GM12874 (cell line): ENCODE measurements at regions not wholly inside any gene's neighbourhood (a gene's known extent, or its start where the extent isn't known, plus 50 kb on each side); places are given as distances from the start of the nearest gene placed in this dataset.

Source experiments
- CTCF ChIP-seq: IDR thresholded peaks from 2 replicates; pipeline ENCODE4 v1.5.1; 2011; ENCODE audit warnings: low read depth, mild to moderate bottlenecking, control low read depth, low read length, moderate library complexity; ENCODE audit not compliant: insufficient read depth

DNA sequence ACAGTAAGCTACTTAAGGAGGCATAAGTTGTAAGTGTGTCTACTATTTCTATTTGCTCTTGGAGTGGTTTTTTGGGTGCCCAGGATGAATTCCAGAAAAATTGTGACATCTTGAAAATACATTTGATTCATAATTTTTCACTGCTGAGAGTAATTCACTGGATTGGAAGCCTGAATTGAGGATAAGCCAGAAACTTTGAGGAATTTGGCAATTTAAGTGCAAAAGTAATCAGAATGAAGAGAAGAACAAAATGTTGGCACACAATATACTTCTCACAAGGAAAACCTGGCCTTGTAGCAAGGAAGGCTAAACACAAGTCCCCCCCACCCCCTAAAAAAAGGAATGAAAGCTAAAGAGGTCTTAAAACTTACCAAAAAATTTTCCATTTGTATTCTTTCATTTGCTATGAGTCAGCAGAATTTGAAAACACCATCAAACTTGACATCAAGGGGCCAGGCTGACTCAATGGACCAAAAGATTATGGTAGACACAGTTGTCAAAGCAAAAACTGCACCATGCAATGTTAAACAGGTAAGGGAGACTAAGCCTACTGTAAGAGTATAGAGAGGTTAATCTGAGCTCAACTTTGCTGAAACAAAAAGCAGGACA lies 840.0 kb downstream of the FRK start:
- TF ChIP-seq CTCF, result no peak

DNA sequence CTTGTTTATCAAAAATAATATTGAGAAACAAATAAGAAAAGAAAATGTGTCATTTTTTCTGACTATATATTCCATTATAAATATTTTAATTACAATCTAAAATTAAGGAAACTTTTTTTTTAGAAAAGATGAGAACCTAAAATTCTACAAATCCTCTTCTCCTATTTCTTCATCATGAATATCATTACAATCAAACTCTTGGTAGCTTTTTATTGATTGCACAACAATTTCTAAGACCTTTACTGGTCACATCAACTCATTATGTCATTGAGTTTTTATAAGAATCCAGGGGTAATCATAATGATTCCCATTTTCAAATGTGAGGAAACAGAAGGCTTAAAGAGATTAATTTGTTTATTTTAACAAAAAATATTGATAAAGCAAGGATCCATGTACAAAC lies 841.0 kb downstream of the FRK start:
- no peak for TF ChIP-seq CTCF

DNA sequence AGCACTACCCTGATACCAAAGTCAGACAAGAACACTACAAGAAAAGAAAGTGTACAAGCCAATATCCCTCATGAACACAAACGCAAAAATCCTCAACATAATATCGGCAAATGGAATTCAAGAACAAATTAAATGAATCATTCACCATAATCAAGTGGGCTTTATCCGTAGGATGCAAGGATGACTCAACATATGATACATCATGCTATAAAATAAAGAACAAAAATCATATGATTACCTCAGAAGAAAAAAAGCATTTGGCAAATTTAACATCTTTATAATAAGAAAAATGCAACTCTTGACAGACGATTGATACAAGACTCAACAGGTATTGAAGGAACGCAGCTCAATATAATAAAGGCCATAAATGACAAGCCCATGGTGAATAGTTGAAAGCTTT lies 843.9 kb downstream of the FRK start:
- no peak for TF ChIP-seq CTCF

- no peak for TF ChIP-seq CTCF
Observed at GRCh38 chr6:115214283-115214682, 846.4 kb downstream of the FRK start.

GRCh38 chr6:115203381-115203780 lies 857.3 kb downstream of the FRK start:
- TF ChIP-seq CTCF, result no peak

GRCh38 chr6:115194981-115195638 lies 852.3 kb upstream of the HS3ST5 start:
- no peak for TF ChIP-seq CTCF

DNA sequence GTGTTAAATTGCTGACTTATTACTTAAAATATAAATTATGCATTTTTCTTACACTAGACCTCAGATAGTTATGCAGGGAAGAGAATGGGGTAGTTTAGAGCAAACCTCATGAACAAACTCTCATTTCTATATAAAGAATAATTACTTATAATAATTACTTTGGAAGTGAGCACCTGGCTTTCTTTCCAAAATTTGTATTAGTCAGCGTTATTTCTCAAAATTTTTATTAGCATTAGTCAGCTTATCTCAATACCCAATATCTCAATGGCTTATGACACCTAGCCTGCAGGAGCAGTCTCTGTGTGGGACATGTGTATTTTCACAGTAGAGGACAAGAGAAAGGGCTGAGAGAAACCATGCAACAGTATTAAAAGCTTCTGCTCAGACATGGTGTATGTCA lies 849.2 kb upstream of the HS3ST5 start:
- no peak for TF ChIP-seq CTCF

- no peak for TF ChIP-seq CTCF
Observed at GRCh38 chr6:115190534-115190933, 847.7 kb upstream of the HS3ST5 start.
